HG03135 (cell line): ENCODE measurements at regions not wholly inside any gene's neighbourhood (a gene's known extent, or its start where the extent isn't known, plus 50 kb on each side); places are given as distances from the start of the nearest gene placed in this dataset.
A peak's percentile ranks its signal among the peaks of the same experiment; 100 is the strongest.
"Not testable (repeated sequence)": the region's sequence is repeated elsewhere in the genome, so short reads cannot be mapped to it uniquely, and the experiment has no call there.

Experiments used
- ATAC-seq: cut with Tn5 transposase; IDR thresholded peaks from one replicate; pipeline ENCODE4 v1.9.1; 2021; ENCODE audit warnings: mild to moderate bottlenecking, moderate library complexity; ENCODE audit not compliant: unreplicated experiment

DNA sequence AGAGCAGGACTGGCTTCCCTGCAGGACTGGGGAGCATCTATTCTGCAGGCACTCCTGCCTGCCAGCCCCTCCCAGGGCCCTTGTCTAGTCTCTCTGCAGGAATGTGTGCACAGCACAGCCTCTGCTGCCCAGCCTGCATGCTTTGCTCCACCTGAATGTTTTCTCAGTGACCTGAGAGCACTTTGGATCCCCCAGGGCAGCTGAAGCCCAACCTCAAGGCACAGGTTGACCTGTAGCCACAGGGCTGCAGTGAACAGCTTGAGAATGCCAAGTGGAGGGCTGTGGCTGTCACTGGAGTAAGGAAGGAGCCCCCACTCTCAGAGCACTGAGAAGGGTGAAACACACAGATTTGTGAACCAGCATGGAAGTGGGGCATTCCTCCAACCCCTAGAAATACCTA is 760.2 kb downstream of the STIM2 start:
- no peak for ATAC-seq

GRCh38 chr4:27624749-27625148 is 764.1 kb downstream of the STIM2 start:
- no peak for ATAC-seq

DNA sequence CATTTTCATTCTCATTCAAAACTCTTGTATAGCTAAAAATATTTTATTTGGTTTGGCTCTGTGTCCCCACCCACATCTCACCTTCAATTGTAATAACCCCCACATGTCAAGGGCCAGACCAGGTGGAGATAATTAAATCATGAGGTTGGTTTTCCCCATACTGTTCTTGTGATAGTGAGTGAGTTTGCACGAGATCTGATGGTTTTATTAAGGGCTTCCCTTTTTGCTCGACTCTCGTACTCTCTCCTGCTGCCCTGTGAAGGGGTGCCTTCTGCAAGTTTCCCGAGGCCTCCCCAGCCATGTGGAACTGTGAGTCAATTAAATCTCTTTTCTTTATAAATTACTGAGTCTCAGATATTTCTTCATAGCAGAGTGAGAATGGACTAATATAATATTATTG is 768.0 kb downstream of the STIM2 start:
- ATAC-seq: no peak

DNA sequence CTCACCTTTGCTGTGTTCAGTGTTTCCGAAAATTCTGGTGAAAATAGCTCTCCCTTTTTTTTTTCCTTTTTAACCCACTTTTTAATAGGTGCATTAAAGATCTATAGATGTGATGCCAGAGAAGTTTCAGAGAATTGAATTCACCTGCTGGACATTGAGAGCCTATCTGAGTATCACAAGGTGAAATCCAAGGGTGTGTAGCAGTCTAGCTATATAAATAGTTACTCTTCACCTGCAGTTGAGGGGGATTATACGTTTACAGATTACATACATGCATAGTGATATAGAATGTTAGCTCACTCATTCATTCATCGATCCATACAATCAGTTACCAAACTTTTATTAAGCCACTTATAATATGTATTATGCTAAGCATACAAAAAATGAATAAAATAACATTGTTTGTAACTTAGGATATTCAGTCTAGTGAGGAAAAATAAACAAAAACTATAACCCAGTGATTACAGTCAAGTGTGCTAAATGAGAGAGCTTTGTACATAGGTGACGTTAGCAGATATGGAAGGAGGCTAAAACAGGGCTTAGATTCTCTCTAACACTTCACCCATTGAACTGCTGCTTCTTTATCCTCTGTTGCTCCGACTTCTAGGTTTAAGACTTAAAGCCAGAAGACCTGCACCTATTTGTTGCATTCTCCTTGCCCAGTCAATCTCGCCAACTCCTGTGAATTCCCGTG is 769.0 kb downstream of the STIM2 start:
- ATAC-seq: no peak

GRCh38 chr4:27635936-27636913 is 775.6 kb downstream of the STIM2 start:
- ATAC-seq: peak; percentile 89

GRCh38 chr4:27638163-27638915 is 777.7 kb downstream of the STIM2 start:
- no peak for ATAC-seq

DNA sequence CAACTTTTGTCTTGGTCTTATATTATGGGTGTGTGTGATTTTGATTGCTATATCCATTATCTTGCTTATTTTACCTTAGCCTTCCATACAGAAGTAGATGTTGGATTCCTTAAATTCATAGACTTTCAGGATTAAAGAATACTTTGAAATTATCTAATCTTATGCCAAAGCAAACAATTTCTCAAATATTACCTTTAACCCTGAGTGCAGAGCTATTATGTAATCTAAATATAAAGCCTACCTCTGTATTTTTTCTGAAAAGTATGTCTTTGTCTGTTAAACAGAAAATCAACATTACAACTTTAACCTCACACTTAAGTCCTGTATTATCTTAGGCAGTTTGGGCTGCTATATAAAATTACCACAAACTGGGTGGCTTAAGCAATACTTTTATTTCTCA is 782.5 kb downstream of the STIM2 start:
- no peak for ATAC-seq

DNA sequence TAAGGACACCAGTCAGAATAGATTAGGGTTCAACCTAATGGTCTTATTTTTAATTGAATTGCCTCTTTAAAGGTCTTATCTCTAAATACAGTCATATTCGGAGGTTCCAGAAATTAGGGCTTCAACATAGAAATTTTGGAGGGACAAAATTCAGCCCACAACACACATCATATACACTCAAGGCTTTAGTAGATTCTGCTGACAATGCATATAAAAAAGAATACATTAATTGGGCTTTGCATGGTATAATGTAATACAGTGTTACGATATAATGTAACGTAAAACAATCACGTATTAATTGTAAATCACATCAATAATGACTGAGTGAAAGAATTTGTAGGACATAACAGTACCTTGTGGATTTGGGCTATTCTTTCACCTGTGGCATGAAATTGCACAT is 787.8 kb downstream of the STIM2 start:
- ATAC-seq: no peak

- ATAC-seq: no peak
Observed at GRCh38 chr4:27662426-27662825, 801.8 kb downstream of the STIM2 start.

DNA sequence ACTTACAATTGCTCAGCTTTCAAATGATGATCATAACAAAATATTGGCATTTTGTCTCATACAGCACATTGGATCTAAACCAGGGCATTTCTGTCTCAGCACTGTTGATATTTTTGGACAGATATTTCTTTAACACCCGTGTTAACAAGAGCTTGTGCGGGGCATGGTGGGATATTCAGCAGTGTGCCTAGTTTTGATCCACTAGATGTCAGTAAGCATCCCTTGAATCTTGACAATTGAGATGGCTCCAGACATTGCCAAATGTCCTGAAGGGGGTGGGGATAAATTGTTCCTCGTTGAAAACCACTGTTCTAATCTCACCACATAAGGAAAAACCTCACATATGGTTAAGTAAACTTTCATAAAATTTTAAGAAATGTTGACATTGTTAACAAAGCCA is 806.3 kb downstream of the STIM2 start:
- ATAC-seq: no peak

- no peak for ATAC-seq
Observed at GRCh38 chr4:27668001-27668400, 807.4 kb downstream of the STIM2 start.

- no peak for ATAC-seq
Observed at GRCh38 chr4:27678027-27678426, 817.4 kb downstream of the STIM2 start.

GRCh38 chr4:27684610-27685011 is 824.0 kb downstream of the STIM2 start:
- peak; percentile 97 for ATAC-seq

GRCh38 chr4:27685091-27685490 is 824.5 kb downstream of the STIM2 start:
- ATAC-seq: no peak

- no peak for ATAC-seq
Observed at GRCh38 chr4:27685947-27686346, 825.3 kb downstream of the STIM2 start.

- peak; percentile 90 for ATAC-seq
Observed at GRCh38 chr4:27692158-27692557, 831.5 kb downstream of the STIM2 start.

DNA sequence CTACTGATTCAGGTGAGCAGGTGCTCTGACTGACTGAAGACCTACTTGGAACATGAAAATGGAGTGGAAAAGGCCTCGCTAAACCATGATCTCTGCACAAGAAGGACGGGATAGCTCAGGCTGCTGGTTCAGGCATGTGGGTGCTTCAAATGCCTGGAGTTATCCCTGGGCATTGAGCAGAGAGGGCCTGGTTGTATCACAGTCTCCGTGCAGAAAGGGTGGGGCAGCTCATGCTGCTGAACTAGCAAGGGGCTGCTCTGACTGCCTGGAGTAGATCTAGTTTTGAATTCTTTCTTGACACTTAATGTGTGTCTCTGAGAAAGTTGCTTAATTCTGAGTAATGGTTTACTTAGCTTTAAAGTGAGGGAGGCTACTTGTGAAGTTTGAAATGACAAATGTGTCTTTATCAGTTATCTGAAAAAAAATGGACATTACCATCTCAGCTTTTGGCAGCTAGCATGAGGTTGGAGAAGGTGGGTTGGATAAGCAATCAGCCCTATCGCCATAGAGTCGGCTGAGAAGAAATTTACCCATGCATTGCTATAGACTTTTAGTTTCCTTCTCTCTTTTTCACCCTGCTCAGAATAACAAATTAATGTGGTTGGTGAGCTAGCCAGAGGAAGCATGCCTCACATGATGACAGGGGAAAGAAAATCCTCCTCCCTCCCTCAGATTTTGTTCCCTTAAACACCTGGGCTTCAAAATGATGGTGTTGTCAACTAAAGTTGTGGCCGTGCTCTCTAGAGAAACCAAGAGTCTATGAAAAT is 832.4 kb downstream of the STIM2 start:
- ATAC-seq: no peak

- ATAC-seq: not testable (repeated sequence)
Observed at GRCh38 chr4:27696257-27696656, 835.6 kb downstream of the STIM2 start.

DNA sequence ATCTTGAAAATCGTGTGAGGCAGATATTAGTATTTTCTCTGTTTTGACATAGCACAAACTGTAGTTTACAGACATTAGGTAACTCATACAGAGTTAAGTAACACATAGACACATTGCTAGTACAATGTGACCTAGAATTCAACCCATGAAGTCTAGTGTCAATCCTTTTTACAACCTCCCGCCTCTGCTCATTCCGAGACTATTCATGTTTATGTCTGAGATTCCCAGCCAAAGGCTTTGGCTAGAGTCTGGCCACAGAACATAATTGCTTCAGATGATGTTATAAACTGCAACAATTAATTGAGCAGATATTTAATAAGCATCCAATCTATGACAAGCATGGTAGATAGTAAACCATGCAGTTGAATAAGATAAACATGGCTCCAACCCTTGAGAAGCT is 841.0 kb downstream of the STIM2 start:
- no peak for ATAC-seq

- ATAC-seq: no peak
Observed at GRCh38 chr4:27702730-27703431, 842.2 kb downstream of the STIM2 start.
